ENCODE measurements at regions not wholly inside any gene's neighbourhood (a gene's known extent, or its start where the extent isn't known, plus 50 kb on each side); places are given as distances from the start of the nearest gene placed in this dataset.

- no peak overlapping the region for H3K4me3 ChIP-seq
- ATAC-seq (no peak), FAIRE-seq (no peak), DNase-seq (ENCODE audit: low read depth in 1 of 2, low spot score in 1 of 2) (no peak)
- no peak overlapping the region for H3K27ac ChIP-seq
- CTCF ChIA-PET = no interaction called here
- 31% methylated on average over 1 of the region's 1 CpG for WGBS (ENCODE audit: missing lambda C conversion rate)
- no peak overlapping the region for H3K4me2 ChIP-seq
- POLR2A ChIA-PET = no interaction called here
- TF ChIP-seq ZSCAN20 (CRISPR knock-in tag; IDR thresholded peaks at IDR 0.05) (no peak), CHD4 (IDR thresholded peaks at IDR 0.05; ENCODE audit: borderline replicate concordance) (no peak), PHF8 (IDR thresholded peaks at IDR 0.05; ENCODE audit: borderline replicate concordance, low read depth) (no peak), HOXA7 (CRISPR knock-in tag; IDR thresholded peaks at IDR 0.05) (no peak), HOXB5 (CRISPR knock-in tag; IDR thresholded peaks at IDR 0.05) (no peak), POLR2AphosphoS2 (conservative IDR thresholded peaks at IDR 0.05; ENCODE audit: low read length) (no peak), ZNF302 (CRISPR knock-in tag; IDR thresholded peaks at IDR 0.05) (no peak), JUNB (IDR thresholded peaks at IDR 0.05) (no peak), PBX3 (IDR thresholded peaks at IDR 0.05) (no peak), EHMT2 (IDR thresholded peaks at IDR 0.05; ENCODE audit: low read depth) (no peak), EP300 (IDR thresholded peaks at IDR 0.05) (no peak), KDM1A (IDR thresholded peaks at IDR 0.05; ENCODE audit: low read depth) (no peak), ZC3H11A (IDR thresholded peaks at IDR 0.05) (no peak), FOXS1 (CRISPR knock-in tag; IDR thresholded peaks at IDR 0.05) (no peak)
- H3K4me1 ChIP-seq = no peaks in the 10 kb centered on the region
- no peaks in the 10 kb centered on the region for H3K9me3 ChIP-seq
These were observed 1554.9 kb downstream of the SI start for GRCh38 chr3:163523375-163523774.

GRCh38 chr3:163521261-163521660, 1557.0 kb downstream of the SI start:
- no peak overlapping the region for H3K27ac ChIP-seq
- no peaks in the 10 kb centered on the region for H3K9me3 ChIP-seq
- no peak overlapping the region for H3K4me3 ChIP-seq
- ChIA-PET POLR2A (no interaction called here), CTCF (no interaction called here)
- WGBS (ENCODE audit: missing lambda C conversion rate) = 39% methylated on average over 1 of the region's 1 CpG
- ATAC-seq = no peak
- no peak for FAIRE-seq
- no peak overlapping the region for H3K4me2 ChIP-seq
- no peak for DNase-seq (ENCODE audit: low read depth in 1 of 2, low spot score in 1 of 2)
- no peaks in the 10 kb centered on the region for H3K4me1 ChIP-seq
- TF ChIP-seq HDAC2 (IDR thresholded peaks at IDR 0.05) (no peak), MAFK (IDR thresholded peaks at IDR 0.05; ENCODE audit: partially characterized antibody) (peak; percentile 9)

- ChIA-PET POLR2A (no interaction called here), CTCF (no interaction called here)
- DNase-seq (ENCODE audit: low read depth in 1 of 2, low spot score in 1 of 2) = no peak
- 84% methylated on average over 3 of the region's 3 CpGs for WGBS (ENCODE audit: missing lambda C conversion rate)
- Histone ChIP-seq H3K4me3 (no peak overlapping the region), H3K4me1 (no peaks in the 10 kb centered on the region), H3K4me2 (no peak overlapping the region), H3K27ac (no peak overlapping the region), H3K9me3 (no peaks in the 10 kb centered on the region)
- no peak for ATAC-seq
- TF ChIP-seq GATA3 (IDR thresholded peaks at IDR 0.05; ENCODE audit: borderline replicate concordance) = no peak
- TF ChIP-seq TP53 (CRISPR knock-in tag; IDR thresholded peaks at IDR 0.05) = no peak
- no peak for TF ChIP-seq RFX5 (IDR thresholded peaks at IDR 0.05)
- TF ChIP-seq FOSB (CRISPR knock-in tag; IDR thresholded peaks at IDR 0.05) = no peak
- FAIRE-seq = no peak
These were observed 1560.2 kb downstream of the SI start for GRCh38 chr3:163518065-163518464.

GRCh38 chr3:163513149-163513657, 1565.1 kb downstream of the SI start:
- POLR2A ChIA-PET = no interaction called here
- no peak for TF ChIP-seq CHD4 (IDR thresholded peaks at IDR 0.05; ENCODE audit: borderline replicate concordance)
- TF ChIP-seq KDM1A (IDR thresholded peaks at IDR 0.05; ENCODE audit: low read depth) = no peak
- FAIRE-seq (no peak), DNase-seq (ENCODE audit: low read depth in 1 of 2, low spot score in 1 of 2) (no peak), ATAC-seq (no peak)
- Histone ChIP-seq H3K9me3 (no peaks in the 10 kb centered on the region), H3K4me3 (no peak overlapping the region), H3K27ac (no peak overlapping the region), H3K4me1 (no peaks in the 10 kb centered on the region), H3K4me2 (no peak overlapping the region)
- 40% methylated on average over 2 of the region's 2 CpGs for WGBS (ENCODE audit: missing lambda C conversion rate)
- CTCF ChIA-PET = no interaction called here

- ChIA-PET CTCF (no interaction called here), POLR2A (no interaction called here)
- TF ChIP-seq NR3C1 (IDR thresholded peaks at IDR 0.05) = no peak
- FAIRE-seq = no peak
- no peak overlapping the region for H3K4me3 ChIP-seq
- H3K9me3 ChIP-seq = no peaks in the 10 kb centered on the region
- H3K4me1 ChIP-seq = no peaks in the 10 kb centered on the region
- no peak for DNase-seq (ENCODE audit: low read depth in 1 of 2, low spot score in 1 of 2)
- 13% methylated on average over 2 of the region's 2 CpGs for WGBS (ENCODE audit: missing lambda C conversion rate)
- no peak overlapping the region for H3K27ac ChIP-seq
- ATAC-seq = no peak
- H3K4me2 ChIP-seq = no peak overlapping the region
These were observed 1570.1 kb downstream of the SI start for GRCh38 chr3:163508206-163508605.

All from A549 (cell line).